GM18909 (cell line): ENCODE measurements at regions not wholly inside any gene's neighbourhood (a gene's known extent, or its start where the extent isn't known, plus 50 kb on each side); places are given as distances from the start of the nearest gene placed in this dataset.
A peak's percentile ranks its signal among the peaks of the same experiment; 100 is the strongest.
"Not testable (repeated sequence)": the region's sequence is repeated elsewhere in the genome, so short reads cannot be mapped to it uniquely, and the experiment has no call there.

Source experiments
- ATAC-seq: cut with Tn5 transposase; IDR thresholded peaks from one replicate; pipeline ENCODE4 v1.9.1; 2021; ENCODE audit warnings: mild to moderate bottlenecking; ENCODE audit not compliant: unreplicated experiment, poor library complexity

GRCh38 chr2:113551637-113552318 is 53.3 kb downstream of the FOXD4L1 start:
- peak; percentile 94 for ATAC-seq

- ATAC-seq = not testable (repeated sequence)
Measured at GRCh38 chr2:113559820-113560219, 61.4 kb downstream of the FOXD4L1 start.

- peak; percentile 94 for ATAC-seq
Measured at GRCh38 chr2:113562662-113563061, 64.2 kb downstream of the FOXD4L1 start.

- ATAC-seq = not testable (repeated sequence)
Measured at GRCh38 chr2:113566674-113567480, 60.2 kb upstream of the RABL2A start.

- not testable (repeated sequence) for ATAC-seq
Measured at GRCh38 chr2:113567481-113567849, 59.6 kb upstream of the RABL2A start.

GRCh38 chr2:113568231-113568630 is 58.8 kb upstream of the RABL2A start:
- ATAC-seq = not testable (repeated sequence)

- ATAC-seq = not testable (repeated sequence)
Measured at GRCh38 chr2:113570082-113570481, 57.0 kb upstream of the RABL2A start.

GRCh38 chr2:113570509-113571009 is 56.5 kb upstream of the RABL2A start:
- not testable (repeated sequence) for ATAC-seq

- ATAC-seq = not testable (repeated sequence)
Measured at GRCh38 chr2:113571482-113572068, 55.5 kb upstream of the RABL2A start.

- ATAC-seq = not testable (repeated sequence)
Measured at GRCh38 chr2:113575721-113576120, 51.3 kb upstream of the RABL2A start.

GRCh38 chr2:113576353-113576752 is 50.7 kb upstream of the RABL2A start:
- ATAC-seq = not testable (repeated sequence)
